ENCODE measurements at regions not wholly inside any gene's neighbourhood (a gene's known extent, or its start where the extent isn't known, plus 50 kb on each side); places are given as distances from the start of the nearest gene placed in this dataset.

DNA sequence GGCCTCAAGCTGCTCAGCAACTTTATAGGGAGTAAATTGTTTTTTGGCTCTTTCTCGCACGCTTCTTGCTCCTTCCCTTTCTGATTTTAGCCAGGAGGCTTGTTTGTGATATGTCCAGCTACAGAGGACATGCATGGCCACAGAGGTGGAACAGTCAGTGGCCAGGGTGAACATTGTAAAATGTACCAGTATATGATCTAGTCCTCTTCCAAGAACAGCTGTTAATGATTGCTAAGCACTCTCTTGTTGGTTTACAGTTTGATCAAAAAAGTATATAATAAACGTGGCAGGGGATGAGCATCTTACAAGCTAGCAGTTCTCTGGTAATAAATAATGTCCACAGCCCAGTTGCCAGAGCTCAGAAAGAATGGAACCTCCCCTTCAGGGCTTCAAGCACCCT, 461.7 kb upstream of the DYNLRB2 start:
- CTCF ChIA-PET: no interaction called here
- Histone ChIP-seq H3K27ac (ENCODE audit: low read depth, low read length, poor library complexity, severe bottlenecking) (no peak overlapping the region), H3K9me3 (ENCODE audit: low read depth, low read length, poor library complexity, severe bottlenecking) (no peaks in the 10 kb centered on the region), H3K4me3 (ENCODE audit: low read depth, low read length, poor library complexity, severe bottlenecking) (no peak overlapping the region), H3K36me3 (ENCODE audit: insufficient read depth, low read length, poor library complexity, severe bottlenecking) (no peaks in the 10 kb centered on the region), H3K4me1 (ENCODE audit: insufficient read depth, low read length, poor library complexity, severe bottlenecking) (no peaks in the 10 kb centered on the region), H3K27me3 (replicated peaks; ENCODE audit: insufficient read depth, low read depth, low read length, poor library complexity) (no peaks in the 10 kb centered on the region)
- TF ChIP-seq EZH2 (IDR thresholded peaks at IDR 0.05; ENCODE audit: borderline replicate concordance, low read depth, low read length, poor library complexity, severe bottlenecking): no peak
- no peak for TF ChIP-seq CTCF (conservative IDR thresholded peaks at IDR 0.05; ENCODE audit: low read depth, low read length)
- intact Hi-C loops (cut with micrococcal nuclease; ENCODE audit: unreplicated experiment): no loop called here
- DNase-seq (ENCODE audit: low spot score): no peak
- POLR2A ChIA-PET (ENCODE audit: low non-redundant PET): no interaction called here
- no TSS peak for BruUV-seq (replicated peaks)

DNA sequence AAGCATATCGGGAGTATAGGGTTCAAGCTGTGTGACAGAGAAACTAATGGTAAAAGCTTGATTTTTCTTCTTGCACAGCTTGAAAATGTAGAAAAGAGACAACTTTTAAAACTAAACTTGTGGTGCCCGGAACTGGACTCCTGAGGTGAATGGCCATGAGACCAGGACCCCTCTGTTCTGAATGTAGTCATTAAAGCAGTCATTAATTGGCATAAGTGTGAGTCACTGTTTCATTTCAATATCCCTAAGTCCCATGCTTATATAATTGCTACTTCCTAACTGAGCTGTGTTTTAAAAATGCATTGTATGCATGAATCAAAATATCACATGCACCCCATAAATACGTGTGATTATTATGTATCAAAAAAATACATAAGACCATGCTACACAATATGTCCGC, 463.1 kb upstream of the DYNLRB2 start:
- Histone ChIP-seq H3K27me3 (replicated peaks; ENCODE audit: insufficient read depth, low read depth, low read length, poor library complexity) (no peaks in the 10 kb centered on the region), H3K36me3 (ENCODE audit: insufficient read depth, low read length, poor library complexity, severe bottlenecking) (no peaks in the 10 kb centered on the region), H3K4me1 (ENCODE audit: insufficient read depth, low read length, poor library complexity, severe bottlenecking) (no peaks in the 10 kb centered on the region), H3K27ac (ENCODE audit: low read depth, low read length, poor library complexity, severe bottlenecking) (no peak overlapping the region), H3K9me3 (ENCODE audit: low read depth, low read length, poor library complexity, severe bottlenecking) (no peaks in the 10 kb centered on the region), H3K4me3 (ENCODE audit: low read depth, low read length, poor library complexity, severe bottlenecking) (no peak overlapping the region)
- intact Hi-C loops (cut with micrococcal nuclease; ENCODE audit: unreplicated experiment): no loop called here
- TF ChIP-seq EZH2 (IDR thresholded peaks at IDR 0.05; ENCODE audit: borderline replicate concordance, low read depth, low read length, poor library complexity, severe bottlenecking) (no peak), CTCF (conservative IDR thresholded peaks at IDR 0.05; ENCODE audit: low read depth, low read length) (no peak)
- CTCF ChIA-PET: no interaction called here
- POLR2A ChIA-PET (ENCODE audit: low non-redundant PET): no interaction called here
- DNase-seq (ENCODE audit: low spot score): no peak
- no TSS peak for BruUV-seq (replicated peaks)

- CTCF ChIA-PET: no interaction called here
Observed at GRCh38 chr16:80074329-80074728, 466.5 kb upstream of the DYNLRB2 start.

More at GRCh38 chr16:80074329-80074728, 466.5 kb upstream of the DYNLRB2 start:
- BruUV-seq (replicated peaks): no TSS peak
- no peak overlapping the region for H3K27ac ChIP-seq (ENCODE audit: low read depth, low read length, poor library complexity, severe bottlenecking)
- no peaks in the 10 kb centered on the region for H3K4me1 ChIP-seq (ENCODE audit: insufficient read depth, low read length, poor library complexity, severe bottlenecking)
- H3K27me3 ChIP-seq (replicated peaks; ENCODE audit: insufficient read depth, low read depth, low read length, poor library complexity): no peaks in the 10 kb centered on the region
- H3K9me3 ChIP-seq (ENCODE audit: low read depth, low read length, poor library complexity, severe bottlenecking): peaks cover 3% of the 10 kb centered on the region
- no peak overlapping the region for H3K4me3 ChIP-seq (ENCODE audit: low read depth, low read length, poor library complexity, severe bottlenecking)
- no peak for DNase-seq (ENCODE audit: low spot score)
- TF ChIP-seq CTCF (conservative IDR thresholded peaks at IDR 0.05; ENCODE audit: low read depth, low read length) (no peak), EZH2 (IDR thresholded peaks at IDR 0.05; ENCODE audit: borderline replicate concordance, low read depth, low read length, poor library complexity, severe bottlenecking) (no peak)
- intact Hi-C loops (cut with micrococcal nuclease; ENCODE audit: unreplicated experiment): no loop called here
- H3K36me3 ChIP-seq (ENCODE audit: insufficient read depth, low read length, poor library complexity, severe bottlenecking): no peaks in the 10 kb centered on the region
- POLR2A ChIA-PET (ENCODE audit: low non-redundant PET): no interaction called here
